Karpas-422 (cell line): ENCODE measurements at regions not wholly inside any gene's neighbourhood (a gene's known extent, or its start where the extent isn't known, plus 50 kb on each side); places are given as distances from the start of the nearest gene placed in this dataset.

Experiments
- DNase-seq: peaks from one replicate; pipeline ENCODE4 v3.0.0-alpha.2; 2015
- H2AFZ ChIP-seq: fragments of 200-600 bp; sonication (generic); 2 replicates; pipeline ENCODE4 v1.6.1; 2014; ENCODE audit warnings: antibody characterized with exemption, low read length, mixed read lengths
- H3K27ac ChIP-seq: fragments of 200-600 bp; sonication (generic); 2 replicates; pipeline ENCODE4 v1.5.1; 2014; ENCODE audit warnings: mild to moderate bottlenecking, low read length, moderate library complexity
- H3K27me3 ChIP-seq: fragments of 200-600 bp; sonication (generic); 2 replicates; pipeline ENCODE4 v1.6.1; 2014; ENCODE audit warnings: low read length, mixed read lengths
- H3K36me3 ChIP-seq: fragments of 200-600 bp; sonication (generic); 2 replicates; pipeline ENCODE4 v1.6.1; 2014; ENCODE audit warnings: low read length, mixed read lengths; ENCODE audit not compliant: insufficient read depth
- H3K4me1 ChIP-seq: fragments of 200-600 bp; sonication (generic); 2 replicates; pipeline ENCODE4 v1.6.1; 2014; ENCODE audit warnings: mild to moderate bottlenecking, low read length, mixed read lengths
- H3K4me2 ChIP-seq: fragments of 200-600 bp; sonication (generic); 2 replicates; pipeline ENCODE4 v1.6.1; 2014; ENCODE audit warnings: low read length, low read depth, mild to moderate bottlenecking; ENCODE audit not compliant: poor library complexity, severe bottlenecking
- H3K4me3 ChIP-seq: fragments of 200-600 bp; sonication (generic); 2 replicates; pipeline ENCODE4 v1.5.1; 2014; ENCODE audit warnings: mild to moderate bottlenecking, antibody characterized with exemption, low read length, mixed read lengths
- H3K79me2 ChIP-seq: fragments of 200-600 bp; sonication (generic); 2 replicates; pipeline ENCODE4 v1.6.1; 2014; ENCODE audit warnings: mild to moderate bottlenecking, low read length, mixed read lengths
- H3K9ac ChIP-seq: fragments of 200-600 bp; sonication (generic); 2 replicates; pipeline ENCODE4 v1.6.0; 2014; ENCODE audit warnings: low read length
- H3K9me2 ChIP-seq: fragments of 200-600 bp; sonication (generic), shearing (Covaris generic); replicated peaks from 2 replicates; pipeline ENCODE4 v1.6.0; 2014; ENCODE audit warnings: mild to moderate bottlenecking, low read length, moderate library complexity; ENCODE audit not compliant: insufficient read depth
- H3K9me3 ChIP-seq: fragments of 300-700, 200-600 bp; sonication (generic); 2 replicates; pipeline ENCODE4 v1.6.1; 2014; ENCODE audit warnings: low read length, mixed read lengths
- H4K20me1 ChIP-seq: fragments of 200-600 bp; sonication (generic); 2 replicates; pipeline ENCODE4 v1.6.1; 2014; ENCODE audit warnings: mild to moderate bottlenecking, antibody characterized with exemption, low read length, low read depth; ENCODE audit not compliant: insufficient read depth

DNA sequence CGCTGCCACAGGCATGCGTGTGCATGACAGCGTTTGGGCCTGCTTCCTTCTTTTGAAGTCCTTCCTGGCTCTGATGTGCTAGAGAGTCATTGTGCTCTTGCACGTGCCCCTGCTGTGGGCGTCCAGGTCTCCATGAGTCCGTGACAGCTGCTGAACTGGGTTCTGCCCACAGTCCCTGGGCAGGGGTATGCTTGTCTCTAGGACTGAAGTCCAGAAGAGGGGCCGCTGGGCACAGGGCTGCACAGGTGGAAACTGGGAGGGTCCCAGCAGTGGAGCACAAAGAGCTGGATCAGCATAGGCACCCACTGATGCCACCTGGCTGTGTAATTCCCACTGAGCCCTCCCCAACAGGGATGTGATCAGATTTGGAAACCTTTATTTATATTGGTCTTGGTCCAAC lies 169.4 kb downstream of the IRX2 start:
- Histone ChIP-seq H3K9ac (no peak overlapping the region), H3K9me2 (no peaks in the 10 kb centered on the region), H3K4me2 (no peak overlapping the region), H3K9me3 (peaks cover 14% of the 10 kb centered on the region), H3K36me3 (no peaks in the 10 kb centered on the region), H4K20me1 (no peaks in the 10 kb centered on the region), H3K27ac (no peak overlapping the region), H3K79me2 (no peaks in the 10 kb centered on the region), H2AFZ (no peak overlapping the region), H3K4me1 (no peaks in the 10 kb centered on the region), H3K4me3 (no peak overlapping the region), H3K27me3 (no peaks in the 10 kb centered on the region)
- DNase-seq, result no peak

DNA sequence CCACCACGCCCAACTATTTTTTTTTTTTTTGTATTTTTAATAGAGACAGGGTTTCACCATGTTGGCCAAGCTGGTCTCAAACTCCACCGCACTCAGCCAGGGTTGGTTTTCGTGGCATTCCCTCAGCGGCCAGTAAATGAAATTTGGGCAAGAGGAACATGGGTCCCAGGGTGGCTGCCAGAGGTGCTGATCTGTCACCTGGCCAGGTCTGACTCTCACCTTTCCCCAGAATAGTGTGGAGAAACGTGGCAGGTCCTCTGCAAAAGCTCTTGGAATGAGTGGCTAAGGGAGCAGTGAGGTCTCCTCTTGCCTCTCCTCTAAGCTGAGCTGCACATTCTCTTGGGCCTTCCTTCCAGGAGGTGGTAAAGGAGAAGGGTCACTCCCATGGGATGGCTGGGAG lies 170.1 kb downstream of the IRX2 start:
- Histone ChIP-seq H3K27me3 (no peaks in the 10 kb centered on the region), H3K9ac (no peak overlapping the region), H4K20me1 (no peaks in the 10 kb centered on the region), H2AFZ (no peak overlapping the region), H3K27ac (no peak overlapping the region), H3K4me3 (no peak overlapping the region), H3K4me1 (no peaks in the 10 kb centered on the region), H3K79me2 (no peaks in the 10 kb centered on the region), H3K36me3 (no peaks in the 10 kb centered on the region), H3K9me3 (peaks cover 14% of the 10 kb centered on the region), H3K4me2 (no peak overlapping the region), H3K9me2 (no peaks in the 10 kb centered on the region)
- no peak for DNase-seq

DNA sequence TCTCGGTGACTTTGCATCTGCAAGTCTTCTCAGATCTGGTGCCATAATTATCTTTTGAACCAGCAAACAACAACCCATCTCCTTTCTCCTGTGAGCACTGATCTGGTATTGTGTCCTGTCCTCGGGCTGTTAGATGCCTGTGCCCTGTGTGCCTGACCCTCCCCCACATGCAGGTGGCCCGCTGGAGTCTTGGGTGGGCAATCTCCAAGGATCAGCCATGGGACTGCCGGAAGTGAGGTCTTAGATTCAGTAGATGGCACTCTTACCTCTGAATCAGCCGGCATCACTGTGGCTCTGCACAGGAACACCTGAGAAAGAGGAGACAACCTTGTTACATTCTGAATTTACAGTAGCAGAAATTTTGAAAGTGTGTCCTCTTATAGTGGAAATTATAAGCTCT lies 172.4 kb downstream of the IRX2 start:
- no peak overlapping the region for H3K27ac ChIP-seq
- no peaks in the 10 kb centered on the region for H3K9me2 ChIP-seq
- H3K4me1 ChIP-seq, result no peaks in the 10 kb centered on the region
- no peak overlapping the region for H2AFZ ChIP-seq
- H3K9me3 ChIP-seq, result peaks cover 9% of the 10 kb centered on the region
- no peak overlapping the region for H3K9ac ChIP-seq
- H3K27me3 ChIP-seq, result no peaks in the 10 kb centered on the region
- no peaks in the 10 kb centered on the region for H3K36me3 ChIP-seq
- no peaks in the 10 kb centered on the region for H3K79me2 ChIP-seq
- H3K4me3 ChIP-seq, result no peak overlapping the region
- no peak for DNase-seq
- H3K4me2 ChIP-seq, result no peak overlapping the region
- H4K20me1 ChIP-seq, result no peaks in the 10 kb centered on the region

DNA sequence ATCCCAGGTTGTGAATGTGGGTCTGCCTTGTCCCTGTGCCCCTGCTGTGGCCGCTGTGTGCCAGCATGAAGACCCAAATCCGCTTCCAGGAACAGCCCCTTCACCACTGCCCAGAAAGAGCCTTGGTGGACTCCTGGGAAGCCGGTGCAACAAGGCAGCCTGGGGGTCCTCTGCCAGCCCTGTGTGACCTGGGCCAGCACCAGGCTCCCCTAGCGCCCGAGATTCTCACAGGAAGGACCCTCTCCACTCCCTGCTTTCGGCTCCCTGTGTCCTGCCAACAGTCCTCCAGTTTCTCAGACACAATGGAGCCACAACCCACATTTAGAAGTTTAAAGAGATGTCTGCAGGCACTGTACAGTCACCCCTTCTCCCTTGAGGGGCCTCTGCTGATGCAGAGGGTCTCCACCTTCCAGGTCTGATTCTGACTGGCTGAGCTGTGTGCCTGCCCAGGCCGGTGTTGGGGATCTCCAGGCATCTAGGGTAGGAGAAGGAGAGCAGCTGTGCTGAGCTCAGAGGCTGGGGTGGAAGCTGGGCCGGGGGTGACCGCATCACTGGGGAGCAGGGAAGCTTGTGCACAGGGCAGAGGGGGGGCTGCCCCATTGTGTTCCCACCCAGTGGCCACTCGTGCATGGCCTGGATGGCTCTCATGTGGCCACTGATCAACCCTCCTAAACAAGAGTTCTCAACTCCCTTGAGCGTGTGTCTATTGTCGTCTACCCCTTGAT lies 174.0 kb downstream of the IRX2 start:
- Histone ChIP-seq H3K9me3 (peaks cover under 1% of the 10 kb centered on the region; the same call in 1 of the 2 replicates), H3K27me3 (no peaks in the 10 kb centered on the region), H3K4me1 (no peaks in the 10 kb centered on the region), H3K36me3 (no peaks in the 10 kb centered on the region), H3K79me2 (no peaks in the 10 kb centered on the region), H3K9ac (no peak overlapping the region), H3K4me3 (no peak overlapping the region), H3K27ac (no peak overlapping the region), H4K20me1 (no peaks in the 10 kb centered on the region), H3K4me2 (no peak overlapping the region), H2AFZ (no peak overlapping the region), H3K9me2 (no peaks in the 10 kb centered on the region)
- DNase-seq, result no peak

DNA sequence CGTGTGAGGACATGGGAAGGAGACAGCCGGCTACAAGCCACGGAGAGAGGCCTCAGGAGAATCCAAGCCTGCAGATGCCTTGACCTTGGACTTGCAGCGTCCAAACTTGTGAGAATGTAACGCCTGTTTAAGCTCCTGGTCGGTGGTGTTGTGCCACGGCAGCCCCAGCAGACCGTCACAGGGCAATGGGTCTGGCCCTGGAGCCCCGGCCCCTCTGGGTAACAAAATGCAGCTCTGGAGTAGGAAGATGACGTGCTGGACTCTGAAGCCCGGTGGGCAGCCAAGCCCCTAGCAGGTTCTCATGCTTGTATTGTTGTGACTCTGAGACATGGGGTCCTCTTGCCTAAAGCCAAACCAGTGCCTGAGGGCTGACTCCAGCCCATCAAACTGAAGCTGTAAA lies 174.7 kb downstream of the IRX2 start:
- no peak overlapping the region for H2AFZ ChIP-seq
- H4K20me1 ChIP-seq, result no peaks in the 10 kb centered on the region
- no peaks in the 10 kb centered on the region for H3K9me3 ChIP-seq
- H3K4me1 ChIP-seq, result no peaks in the 10 kb centered on the region
- H3K9ac ChIP-seq, result no peak overlapping the region
- H3K9me2 ChIP-seq, result no peaks in the 10 kb centered on the region
- H3K36me3 ChIP-seq, result no peaks in the 10 kb centered on the region
- no peaks in the 10 kb centered on the region for H3K27me3 ChIP-seq
- no peak for DNase-seq
- no peak overlapping the region for H3K27ac ChIP-seq
- no peaks in the 10 kb centered on the region for H3K79me2 ChIP-seq
- H3K4me3 ChIP-seq, result no peak overlapping the region
- no peak overlapping the region for H3K4me2 ChIP-seq

DNA sequence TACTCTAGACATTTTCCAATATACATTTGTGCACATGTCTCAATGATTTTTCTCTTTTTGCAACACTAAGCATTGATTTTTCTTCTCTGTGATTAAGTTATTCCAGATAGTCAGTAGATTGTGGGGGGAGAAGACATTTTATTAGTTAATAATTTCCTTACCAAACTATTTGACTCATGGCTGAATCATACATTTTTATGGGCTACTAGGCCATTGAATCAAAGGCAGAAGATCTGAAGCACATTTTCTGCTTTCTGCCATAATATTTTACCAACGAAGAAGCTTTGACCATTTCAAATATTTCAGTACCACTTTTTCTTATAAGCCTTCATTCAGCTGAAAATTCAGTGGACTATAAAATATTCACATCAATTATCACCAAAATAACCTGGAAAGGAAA lies 175.6 kb downstream of the IRX2 start:
- Histone ChIP-seq H3K4me3 (no peak overlapping the region), H3K9me2 (no peaks in the 10 kb centered on the region), H3K27me3 (no peaks in the 10 kb centered on the region), H3K9ac (no peak overlapping the region), H3K27ac (no peak overlapping the region), H3K79me2 (no peaks in the 10 kb centered on the region), H3K36me3 (no peaks in the 10 kb centered on the region), H2AFZ (no peak overlapping the region), H4K20me1 (no peaks in the 10 kb centered on the region), H3K4me2 (no peak overlapping the region), H3K4me1 (no peaks in the 10 kb centered on the region), H3K9me3 (no peaks in the 10 kb centered on the region)
- DNase-seq, result no peak

DNA sequence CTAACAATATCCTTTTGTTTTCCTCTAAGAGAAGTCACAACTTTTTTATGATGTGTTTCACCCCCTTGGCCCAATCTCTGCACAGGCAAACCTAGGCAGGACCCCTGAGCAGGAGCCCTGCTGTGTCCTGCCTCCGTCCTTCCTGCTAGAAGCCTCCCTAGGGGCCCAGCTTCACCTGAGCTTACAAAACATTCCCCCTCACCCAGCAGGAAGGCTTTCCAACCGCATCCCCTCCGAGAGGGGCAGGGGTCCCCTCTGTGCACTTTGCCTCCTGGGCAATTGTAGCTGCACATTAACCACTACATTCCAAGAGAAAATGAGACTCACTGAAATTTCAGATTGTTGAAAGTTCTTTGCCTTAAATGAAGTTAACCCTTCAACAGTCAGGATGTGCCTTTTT lies 176.2 kb downstream of the IRX2 start:
- Histone ChIP-seq H3K4me2 (no peak overlapping the region), H2AFZ (no peak overlapping the region), H3K9me2 (no peaks in the 10 kb centered on the region), H3K36me3 (no peaks in the 10 kb centered on the region), H3K9me3 (no peaks in the 10 kb centered on the region), H3K4me3 (no peak overlapping the region), H3K9ac (no peak overlapping the region), H4K20me1 (no peaks in the 10 kb centered on the region), H3K27ac (no peak overlapping the region), H3K4me1 (no peaks in the 10 kb centered on the region), H3K79me2 (no peaks in the 10 kb centered on the region), H3K27me3 (no peaks in the 10 kb centered on the region)
- DNase-seq, result no peak

DNA sequence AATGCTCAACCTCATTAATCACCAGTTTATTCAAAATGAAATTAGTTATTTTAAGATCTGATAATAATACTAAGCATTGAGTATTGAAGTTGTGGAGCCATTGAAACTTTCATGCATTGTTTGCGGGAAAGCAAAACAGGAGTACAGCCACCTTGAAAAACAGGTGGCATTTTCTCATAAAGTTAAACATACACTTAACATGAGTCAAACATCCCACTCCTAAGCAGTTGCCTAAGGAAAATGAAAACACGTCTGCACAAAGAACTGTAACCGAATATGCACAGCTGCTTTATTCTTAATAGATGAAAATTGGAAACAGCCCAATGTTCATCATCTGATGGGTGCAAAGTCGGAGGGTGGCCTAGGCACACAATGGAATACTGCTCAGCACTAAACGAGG lies 177.3 kb downstream of the IRX2 start:
- Histone ChIP-seq H3K4me3 (no peak overlapping the region), H3K27me3 (no peaks in the 10 kb centered on the region), H3K9me3 (no peaks in the 10 kb centered on the region), H2AFZ (no peak overlapping the region), H3K36me3 (no peaks in the 10 kb centered on the region), H3K9me2 (no peaks in the 10 kb centered on the region), H4K20me1 (no peaks in the 10 kb centered on the region), H3K79me2 (no peaks in the 10 kb centered on the region), H3K9ac (no peak overlapping the region), H3K4me1 (no peaks in the 10 kb centered on the region), H3K4me2 (no peak overlapping the region), H3K27ac (no peak overlapping the region)
- no peak for DNase-seq
